Activated CD4-positive, alpha-beta T cell treated with anti-CD3 and anti-CD28 coated beads for 4 hours (primary cell): ENCODE measurements at regions not wholly inside any gene's neighbourhood (a gene's known extent, or its start where the extent isn't known, plus 50 kb on each side); places are given as distances from the start of the nearest gene placed in this dataset.
"Not testable (repeated sequence)": the region's sequence is repeated elsewhere in the genome, so short reads cannot be mapped to it uniquely, and the experiment has no call there.

ENCODE experiments used
- DNase-seq, 2 donors: peaks; one replicate each; pipeline ENCODE4 v3.0.0-alpha.2; 2020

DNA sequence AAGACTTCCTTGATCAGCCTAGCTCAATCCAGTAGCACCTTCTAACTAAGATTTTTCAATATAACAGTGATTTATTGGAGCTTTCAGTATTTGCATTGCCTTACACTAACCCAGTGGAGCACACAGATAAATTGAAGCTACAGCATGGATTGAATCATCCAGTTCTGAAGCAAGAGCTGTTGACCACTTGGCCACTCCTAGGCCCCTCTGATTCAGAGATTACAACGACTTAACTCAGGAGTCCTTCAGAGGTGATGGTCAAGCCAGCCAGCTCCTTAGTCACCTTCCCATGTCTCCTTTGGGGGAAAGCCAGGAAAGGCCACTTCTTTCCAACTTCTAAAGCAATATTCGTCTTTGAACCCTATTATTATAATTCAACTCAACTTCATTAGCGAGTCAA is 151.8 kb downstream of the TENT5C start:
- DNase-seq, result no peak

- DNase-seq, result peak; percentile 63 to 65
Observed at GRCh38 chr1:117758444-117759316, 152.8 kb downstream of the TENT5C start.

DNA sequence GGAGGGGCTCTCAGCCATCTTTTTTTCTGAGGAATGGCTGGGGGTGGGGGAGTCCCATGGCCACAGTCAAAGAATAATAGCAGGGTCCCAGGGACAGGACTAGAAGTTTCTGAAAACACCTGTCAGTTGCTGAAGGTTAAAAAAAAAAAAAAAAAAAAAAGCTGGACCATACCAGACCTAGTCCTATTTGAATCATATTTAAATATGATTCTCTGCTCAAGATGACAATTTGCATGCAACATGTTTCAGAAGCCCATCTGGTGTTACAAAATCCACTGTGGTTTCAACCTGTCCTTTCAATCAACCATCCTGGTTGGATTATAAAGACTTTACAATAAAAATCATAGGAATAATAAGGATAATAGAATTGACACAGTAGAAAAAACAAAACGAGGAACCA is 153.7 kb downstream of the TENT5C start:
- no peak for DNase-seq

- no peak for DNase-seq
Observed at GRCh38 chr1:117760069-117760468, 154.2 kb downstream of the TENT5C start.

DNA sequence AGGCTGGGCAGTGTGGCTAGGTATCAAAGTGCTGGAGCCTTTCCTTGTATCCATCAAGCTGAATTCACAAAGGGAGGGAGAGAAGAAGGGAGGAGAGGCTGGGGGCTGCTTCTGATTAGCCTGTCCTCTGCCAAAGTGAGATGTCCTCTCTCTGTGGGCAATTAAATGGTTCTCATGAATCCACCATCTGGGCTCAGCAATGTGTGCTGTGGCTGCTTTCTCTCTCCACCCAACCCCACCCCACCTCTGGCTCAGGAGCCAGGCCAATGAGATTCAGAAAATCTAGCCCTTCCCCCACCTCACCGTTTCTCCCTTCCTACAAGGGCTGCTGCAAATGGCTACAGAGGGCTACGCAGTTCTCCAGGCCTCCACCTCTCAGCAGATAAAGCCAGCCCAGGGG is 154.6 kb downstream of the TENT5C start:
- no peak for DNase-seq

- DNase-seq, result not testable (repeated sequence)
Observed at GRCh38 chr1:117767756-117768155, 161.7 kb downstream of the GDAP2 start.

GRCh38 chr1:117770981-117771531 is 158.4 kb downstream of the GDAP2 start:
- no peak for DNase-seq

GRCh38 chr1:117779364-117779763 is 150.1 kb downstream of the GDAP2 start:
- DNase-seq, result no peak

DNA sequence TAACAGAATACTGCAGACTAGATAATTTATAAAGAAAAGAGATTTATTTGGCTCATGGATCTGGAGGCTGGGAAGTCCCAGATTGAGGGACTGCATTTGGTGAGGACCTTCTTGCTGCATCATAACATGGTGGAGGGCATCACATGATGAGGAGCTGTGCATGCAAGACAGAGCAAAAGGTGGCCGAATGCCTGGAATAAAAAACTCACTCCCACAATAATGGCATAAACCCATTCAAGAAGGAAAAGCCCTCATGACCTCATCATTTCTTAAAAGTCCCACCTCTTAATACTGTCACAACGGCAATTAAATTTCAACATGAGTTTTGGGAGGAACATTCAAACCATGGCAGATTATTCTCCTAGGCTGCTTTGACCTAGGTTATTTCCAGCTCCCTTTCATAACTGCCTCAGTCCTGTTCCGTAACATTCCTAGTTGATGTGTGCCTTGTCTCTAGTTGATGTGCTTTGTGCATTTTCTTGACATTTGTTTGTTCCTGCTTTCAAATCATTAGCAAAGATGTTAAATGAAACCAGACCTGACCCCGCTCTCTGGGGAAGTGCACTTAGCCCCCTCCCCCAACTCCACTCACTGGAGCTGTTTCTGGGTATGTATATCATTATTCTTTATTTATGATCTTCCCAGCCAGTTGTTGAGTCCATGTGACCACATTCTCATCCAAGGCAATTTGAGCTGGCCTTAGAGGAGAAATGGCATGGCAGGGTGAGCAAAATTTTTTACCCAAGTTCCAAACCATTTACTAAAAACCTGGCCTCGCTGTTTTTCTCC is 148.5 kb downstream of the GDAP2 start:
- DNase-seq, result no peak

DNA sequence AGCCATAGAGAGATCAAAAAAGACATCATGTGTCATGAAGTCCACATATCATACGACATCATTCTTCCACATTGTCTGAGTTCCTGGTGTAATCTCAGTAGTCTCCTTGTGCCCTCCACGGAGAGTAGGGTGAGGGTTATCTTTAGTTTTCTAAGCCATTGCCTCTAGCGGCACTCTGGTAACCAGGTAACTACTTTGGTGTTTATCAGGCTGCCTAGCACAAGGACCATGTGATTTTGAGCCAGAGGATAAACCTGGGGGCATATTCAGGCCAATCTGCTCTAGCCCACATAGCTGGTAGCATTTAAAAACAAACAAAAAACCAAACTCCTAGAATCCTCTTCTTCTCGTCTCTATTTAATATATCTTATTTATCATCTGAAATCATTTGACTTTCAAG is 147.4 kb downstream of the GDAP2 start:
- no peak for DNase-seq

DNA sequence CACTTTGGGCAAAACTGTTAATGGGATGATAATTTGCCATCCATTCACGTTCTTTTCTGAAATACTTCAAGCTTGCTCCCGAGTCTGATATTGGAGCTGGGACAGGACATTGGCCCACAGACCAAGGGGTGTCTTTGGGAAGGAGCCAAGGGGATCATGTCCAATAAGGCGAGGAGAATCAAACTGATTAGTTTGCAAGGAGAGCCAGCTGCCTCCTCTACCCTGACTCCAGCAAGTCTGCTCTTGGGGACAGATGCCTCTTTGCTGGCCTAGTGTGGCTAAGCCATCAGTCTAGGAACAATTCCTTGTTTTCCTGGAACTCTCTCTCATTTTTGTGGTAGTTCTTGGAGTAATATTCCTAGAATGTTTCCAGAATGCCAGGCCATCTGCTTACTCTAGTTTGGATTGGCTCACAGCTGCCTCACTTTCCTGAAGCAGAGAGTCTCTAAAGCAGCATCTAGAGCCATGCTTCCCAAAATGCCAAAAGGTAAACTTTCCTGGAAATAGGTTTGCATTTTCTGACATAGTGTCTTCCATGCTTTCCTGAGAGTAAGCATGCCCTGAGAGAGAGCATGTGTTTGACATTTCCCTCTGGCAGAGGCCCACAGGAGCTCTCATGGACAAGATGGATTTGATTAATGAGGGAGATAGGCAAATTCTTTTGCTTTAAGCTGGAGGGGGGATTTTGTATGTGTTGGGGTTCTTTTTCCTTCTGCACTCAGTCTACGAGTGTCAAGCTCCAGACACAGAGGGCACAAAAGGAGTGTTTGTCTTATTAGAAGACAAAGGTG is 145.6 kb downstream of the GDAP2 start:
- DNase-seq, result no peak

DNA sequence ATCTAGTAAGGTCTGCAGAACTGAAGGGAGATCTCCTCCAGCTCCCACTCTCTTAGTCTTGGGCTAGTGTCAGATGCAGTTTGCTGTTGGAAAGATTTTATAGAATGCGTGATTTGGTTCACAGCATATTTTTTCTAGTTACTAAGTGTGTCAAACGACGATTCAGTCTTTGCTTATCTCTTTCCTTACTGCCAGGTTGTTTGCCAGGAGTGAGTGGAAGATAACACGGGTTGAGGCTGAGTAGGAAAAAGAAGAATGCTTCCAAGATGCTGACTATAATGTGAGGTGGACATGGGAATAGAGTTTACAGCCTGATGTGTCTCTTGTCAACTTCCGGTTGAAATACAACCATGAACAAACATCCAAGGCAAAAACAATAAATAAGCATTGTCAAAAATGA is 141.4 kb downstream of the GDAP2 start:
- DNase-seq, result no peak

GRCh38 chr1:117793413-117793812 is 136.0 kb downstream of the GDAP2 start:
- no peak for DNase-seq

- DNase-seq, result no peak
Observed at GRCh38 chr1:117794073-117794472, 135.3 kb downstream of the GDAP2 start.

DNA sequence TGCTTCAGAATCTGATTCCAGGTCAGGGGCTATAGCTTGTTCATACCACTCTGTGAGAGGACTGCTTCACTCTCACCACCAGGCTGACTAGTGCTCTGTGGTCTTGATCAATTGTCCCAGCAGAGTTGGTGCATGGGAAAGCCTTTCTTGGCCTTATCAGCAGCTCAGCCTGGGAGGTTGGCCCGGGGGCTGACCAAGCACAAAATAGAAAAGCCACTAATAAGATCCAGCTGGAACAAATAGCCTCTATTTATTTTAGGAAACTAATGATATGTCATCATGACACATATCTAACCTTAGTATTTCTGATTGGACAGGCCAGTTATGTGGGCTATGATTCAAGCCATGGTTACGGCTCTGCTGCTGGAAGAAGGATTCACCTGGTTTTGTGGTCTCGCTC is 134.2 kb downstream of the GDAP2 start:
- DNase-seq, result no peak

DNA sequence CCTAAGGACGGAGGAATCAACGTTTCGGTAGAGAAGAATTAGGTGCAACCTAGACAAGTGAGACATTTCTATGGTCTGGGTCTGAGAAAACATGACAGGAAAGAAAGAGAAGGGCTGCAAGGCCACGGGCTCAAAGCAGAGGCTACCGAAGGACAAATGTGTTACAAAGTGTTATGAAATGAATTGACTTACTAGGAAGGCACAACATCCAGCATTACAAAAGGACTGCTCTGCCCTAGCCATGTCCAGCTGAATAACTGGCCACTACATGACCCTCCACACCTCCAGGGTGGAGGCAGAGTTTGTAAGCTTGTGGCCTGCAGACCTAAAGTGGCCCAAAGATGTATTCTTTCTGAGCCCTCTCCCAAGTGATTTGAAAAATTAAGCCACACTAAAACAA is 133.6 kb downstream of the GDAP2 start:
- no peak for DNase-seq

DNA sequence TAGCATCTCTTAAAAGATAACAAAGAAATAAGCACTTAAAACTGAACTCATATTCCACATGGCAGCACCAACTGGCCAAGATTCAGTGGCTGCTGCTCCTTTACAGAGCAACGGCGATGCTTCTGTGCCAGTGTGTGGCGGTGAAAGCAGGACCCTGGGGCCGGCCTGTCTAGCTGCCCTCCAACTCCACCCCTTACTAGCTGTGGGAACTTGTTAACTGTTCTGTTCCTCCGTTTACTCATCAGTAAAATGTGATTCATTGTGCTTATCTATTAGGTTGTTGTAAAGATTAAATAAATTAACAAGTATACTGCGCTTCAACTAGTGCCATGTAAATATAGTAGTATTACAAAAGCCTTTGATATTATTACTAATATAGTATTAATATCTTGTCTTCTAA is 133.2 kb downstream of the GDAP2 start:
- DNase-seq, result no peak

- DNase-seq, result no peak
Observed at GRCh38 chr1:117798550-117798949, 130.9 kb downstream of the GDAP2 start.

- no peak for DNase-seq
Observed at GRCh38 chr1:117802531-117803257, 126.7 kb downstream of the GDAP2 start.

DNA sequence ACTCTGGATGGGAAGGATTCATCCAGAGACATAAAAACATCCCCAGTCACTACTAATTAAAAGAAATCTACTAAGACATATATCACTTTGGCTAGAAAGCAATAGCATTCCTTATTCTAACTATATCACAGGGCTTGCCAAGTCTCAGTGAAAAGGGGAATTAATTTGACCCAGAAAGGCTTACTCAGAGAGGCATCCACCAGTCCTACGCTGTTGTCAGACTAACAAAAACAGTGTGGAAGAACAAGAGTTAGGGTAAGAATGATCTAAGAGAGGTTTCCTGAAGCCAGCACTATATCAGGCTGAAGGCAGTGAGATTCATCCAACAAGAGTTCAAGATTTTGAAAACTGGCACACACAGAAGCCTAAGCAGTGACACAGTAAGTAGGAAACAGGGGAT is 126.1 kb downstream of the GDAP2 start:
- DNase-seq, result no peak

- no peak for DNase-seq
Observed at GRCh38 chr1:117809764-117810163, 119.7 kb downstream of the GDAP2 start.

- DNase-seq, result no peak
Observed at GRCh38 chr1:117810553-117810952, 118.9 kb downstream of the GDAP2 start.
